ENCODE measurements at regions not wholly inside any gene's neighbourhood (a gene's known extent, or its start where the extent isn't known, plus 50 kb on each side); places are given as distances from the start of the nearest gene placed in this dataset.

- no peak for TF ChIP-seq CTCF (IDR thresholded peaks at IDR 0.05; ENCODE audit: insufficient read depth, low read depth, low read length)
- TF ChIP-seq EZH2 (IDR thresholded peaks at IDR 0.05; ENCODE audit: insufficient read depth, low read length) = no peak
Measured at GRCh38 chr2:122266636-122267035, 511.2 kb downstream of the TSN start.
